Spleen (tissue), 7 donors: ENCODE measurements at regions not wholly inside any gene's neighbourhood (a gene's known extent, or its start where the extent isn't known, plus 50 kb on each side); places are given as distances from the start of the nearest gene placed in this dataset.

Source experiments
- POLR2A ChIP-seq, 3 donors: fragments of 450-650 bp; IDR thresholded peaks; one replicate each; pipeline ENCODE4 v1.5.1; 2017; ENCODE audit warnings: antibody characterized with exemption in 3 of 3, mild to moderate bottlenecking in 1 of 3
- TF ChIP-seq, protein P1 (sequence below), 11 experiments: fragments of 200-600 bp in 7 of 11; fragments of 450-650 bp in 4 of 11; sonication (generic) in 4 of 11; IDR thresholded peaks in 8 of 11; conservative IDR thresholded peaks in 3 of 11; 1 replicate in 7 of 11; 2 replicates in 4 of 11; pipeline versions ENCODE4 v1.4.0 to v1.8.0; 2016 to 2021; ENCODE audit warnings: antibody characterized with exemption in 11 of 11, inconsistent platforms in 4 of 11, mild to moderate bottlenecking in 1 of 11
- donor health status: DM: no; HTN: no; CAD: no; lungs with moderate emphysema.
- donor health status: DM: no; HTN: no; CAD: no.
- donor health status: DM: no; HTN: no; CAD: no.

DNA sequence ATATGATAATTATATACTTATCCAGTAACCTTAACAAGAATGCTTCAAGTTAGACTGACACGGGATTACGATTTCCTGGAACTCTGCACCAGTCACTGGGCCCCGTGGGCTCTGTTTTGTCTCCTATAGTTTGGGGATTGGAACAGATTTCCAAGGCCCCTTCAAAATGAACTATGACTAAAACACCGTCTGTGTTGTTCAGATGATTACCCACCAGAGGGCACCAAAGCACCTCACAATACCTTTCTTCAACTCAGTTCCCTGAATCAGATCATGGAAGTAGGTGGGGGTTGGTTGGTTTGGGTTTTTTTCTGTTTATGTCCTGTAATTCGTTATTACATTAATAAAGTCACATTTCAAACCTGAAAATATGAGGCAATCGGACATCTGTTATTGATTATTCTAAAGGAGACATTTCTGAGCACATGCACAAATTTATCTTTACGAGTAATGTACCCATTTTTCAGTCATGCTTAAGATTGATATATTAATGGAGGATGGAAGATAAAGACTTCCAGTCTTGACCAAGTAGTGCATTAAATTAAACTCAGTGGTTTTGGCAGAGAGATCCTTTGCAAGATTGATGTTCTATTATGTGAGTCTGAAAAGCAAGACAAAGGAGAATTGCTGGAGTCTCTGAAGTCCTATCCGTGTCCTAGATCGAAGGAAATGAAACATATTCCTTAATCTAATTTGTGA is 112.0 kb upstream of the COL21A1 start:
- TF ChIP-seq, protein P1, sequence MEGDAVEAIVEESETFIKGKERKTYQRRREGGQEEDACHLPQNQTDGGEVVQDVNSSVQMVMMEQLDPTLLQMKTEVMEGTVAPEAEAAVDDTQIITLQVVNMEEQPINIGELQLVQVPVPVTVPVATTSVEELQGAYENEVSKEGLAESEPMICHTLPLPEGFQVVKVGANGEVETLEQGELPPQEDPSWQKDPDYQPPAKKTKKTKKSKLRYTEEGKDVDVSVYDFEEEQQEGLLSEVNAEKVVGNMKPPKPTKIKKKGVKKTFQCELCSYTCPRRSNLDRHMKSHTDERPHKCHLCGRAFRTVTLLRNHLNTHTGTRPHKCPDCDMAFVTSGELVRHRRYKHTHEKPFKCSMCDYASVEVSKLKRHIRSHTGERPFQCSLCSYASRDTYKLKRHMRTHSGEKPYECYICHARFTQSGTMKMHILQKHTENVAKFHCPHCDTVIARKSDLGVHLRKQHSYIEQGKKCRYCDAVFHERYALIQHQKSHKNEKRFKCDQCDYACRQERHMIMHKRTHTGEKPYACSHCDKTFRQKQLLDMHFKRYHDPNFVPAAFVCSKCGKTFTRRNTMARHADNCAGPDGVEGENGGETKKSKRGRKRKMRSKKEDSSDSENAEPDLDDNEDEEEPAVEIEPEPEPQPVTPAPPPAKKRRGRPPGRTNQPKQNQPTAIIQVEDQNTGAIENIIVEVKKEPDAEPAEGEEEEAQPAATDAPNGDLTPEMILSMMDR (IDR thresholded peaks at IDR 0.05 in 8 of 11, conservative IDR thresholded peaks at IDR 0.05 in 3 of 11), result peak; percentile 49 to 91 (median 75)
- TF ChIP-seq POLR2A (IDR thresholded peaks at IDR 0.05), result no peak
